Stomach smooth muscle (tissue), 2 donors: ENCODE measurements at regions not wholly inside any gene's neighbourhood (a gene's known extent, or its start where the extent isn't known, plus 50 kb on each side); places are given as distances from the start of the nearest gene placed in this dataset.

ENCODE experiments used
- H3K27ac ChIP-seq: one replicate; pipeline ENCODE4 v1.7.0; 2013; ENCODE audit warnings: mild to moderate bottlenecking, low read length, inconsistent platforms
- H3K27me3 ChIP-seq, 2 donors: one replicate each; pipeline ENCODE4 v1.7.0; 2013; ENCODE audit warnings: low read length in 2 of 2; ENCODE audit not compliant: insufficient read depth in 2 of 2, control insufficient read depth in 1 of 2
- H3K36me3 ChIP-seq, 2 donors: one replicate each; pipeline ENCODE4 v1.7.0; 2013; ENCODE audit warnings: low read length in 2 of 2; ENCODE audit not compliant: control insufficient read depth in 2 of 2, insufficient read depth in 2 of 2
- H3K4me1 ChIP-seq: one replicate; pipeline ENCODE4 v1.7.0; 2013; ENCODE audit warnings: low read length; ENCODE audit not compliant: control insufficient read depth, insufficient read depth
- H3K4me3 ChIP-seq, 2 donors: one replicate each; pipeline ENCODE4 v1.7.0; 2013; ENCODE audit warnings: low read length in 2 of 2
- H3K9ac ChIP-seq, 2 donors: one replicate each; pipeline ENCODE4 v1.7.0; 2013; ENCODE audit warnings: low read length in 2 of 2, mild to moderate bottlenecking in 1 of 2
- H3K9me3 ChIP-seq, 2 donors: one replicate each; pipeline ENCODE4 v1.7.0; 2013; ENCODE audit warnings: low read length in 2 of 2; ENCODE audit not compliant: control insufficient read depth in 2 of 2
- donor health status: healthy.
- donor health status: Pancreatic carcinoma.

DNA sequence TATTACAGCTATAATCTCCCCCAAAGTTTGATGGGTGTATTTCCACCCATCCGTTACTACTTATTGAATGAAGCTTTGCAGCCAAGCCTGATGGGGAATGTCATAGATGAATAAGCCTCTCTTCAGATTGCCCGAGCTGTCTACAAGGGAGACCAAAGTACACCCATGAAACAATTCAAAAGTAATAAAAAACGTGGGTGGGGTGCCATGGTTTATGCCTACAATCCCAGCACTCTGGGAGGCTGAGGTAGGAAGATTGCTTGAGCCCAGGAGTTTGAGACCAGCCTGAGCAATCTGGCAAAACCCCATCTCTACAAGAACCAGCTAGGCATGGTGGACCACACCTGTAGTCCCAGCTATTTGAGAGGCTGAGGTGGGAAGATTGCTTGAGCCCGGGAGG is 419.2 kb downstream of the FGF9 start:
- Histone ChIP-seq H3K4me3 (no peak overlapping the region), H3K27me3 (no peaks in the 10 kb centered on the region), H3K36me3 (no peaks in the 10 kb centered on the region), H3K27ac (no peak overlapping the region), H3K9ac (no peak overlapping the region), H3K9me3 (peaks cover 0 to under 1% of the 10 kb centered on the region in 2 donors), H3K4me1 (peaks cover 3% of the 10 kb centered on the region)

DNA sequence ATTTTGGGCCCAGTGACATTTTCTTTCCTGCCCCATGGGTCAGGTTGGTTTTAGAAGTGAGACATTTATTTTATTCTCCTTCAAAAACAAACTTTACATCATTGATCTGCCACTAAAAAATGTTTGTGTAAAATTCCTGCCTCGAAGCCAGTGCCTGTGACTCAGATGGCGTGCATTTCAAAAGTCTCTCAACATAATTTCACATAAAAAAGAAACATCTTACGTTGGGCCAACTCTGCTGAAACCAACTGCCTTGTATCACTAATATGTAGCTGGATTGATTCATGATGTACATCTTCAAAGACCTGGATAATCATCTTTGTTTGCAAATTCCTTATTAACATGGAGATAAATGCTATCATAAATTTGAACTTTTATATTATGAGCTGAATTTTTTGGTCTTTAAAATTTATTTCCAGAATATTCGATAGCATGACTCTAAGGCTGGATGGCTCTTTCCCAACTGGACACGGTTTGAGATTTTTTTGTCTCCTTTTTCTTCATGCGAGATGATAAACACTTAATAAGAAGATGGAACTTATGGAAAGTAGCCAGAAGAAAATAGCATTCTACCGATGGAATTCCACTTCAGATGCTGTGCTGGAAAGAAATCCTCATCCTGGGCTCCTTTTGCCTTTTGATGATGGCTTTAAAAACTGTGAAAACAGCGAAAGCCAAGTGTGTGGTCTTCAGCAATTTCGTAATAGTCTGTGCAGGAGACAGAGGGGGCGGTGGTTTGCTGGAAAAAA is 420.5 kb downstream of the FGF9 start:
- Histone ChIP-seq H3K4me1 (peaks cover 3% of the 10 kb centered on the region), H3K4me3 (no peak overlapping the region), H3K9ac (no peak overlapping the region), H3K9me3 (peaks cover 0 to 4% of the 10 kb centered on the region in 2 donors), H3K27me3 (no peaks in the 10 kb centered on the region), H3K27ac (no peak overlapping the region), H3K36me3 (no peaks in the 10 kb centered on the region)

DNA sequence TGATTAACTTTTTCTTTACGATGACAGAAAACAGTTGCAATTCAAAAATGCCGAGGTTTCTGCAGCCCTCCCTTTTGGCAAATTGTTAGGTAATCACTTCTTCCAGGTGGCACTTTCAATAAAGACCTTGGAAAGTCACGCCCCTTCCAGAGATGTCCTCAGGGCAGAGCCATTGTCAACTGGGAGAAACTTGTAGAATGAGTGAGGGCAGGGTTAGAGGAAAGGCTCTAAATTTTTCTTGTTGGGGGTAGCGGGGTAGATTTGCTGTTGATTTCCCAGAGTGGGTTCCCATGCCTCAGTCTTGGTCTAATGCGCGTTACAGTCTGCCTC is 421.1 kb downstream of the FGF9 start:
- no peak overlapping the region for H3K4me3 ChIP-seq
- H3K27me3 ChIP-seq: no peaks in the 10 kb centered on the region
- peaks cover 3% of the 10 kb centered on the region for H3K4me1 ChIP-seq
- H3K36me3 ChIP-seq: no peaks in the 10 kb centered on the region
- peaks cover 0 to 4% of the 10 kb centered on the region in 2 donors for H3K9me3 ChIP-seq
- no peak overlapping the region for H3K27ac ChIP-seq
- no peak overlapping the region for H3K9ac ChIP-seq

DNA sequence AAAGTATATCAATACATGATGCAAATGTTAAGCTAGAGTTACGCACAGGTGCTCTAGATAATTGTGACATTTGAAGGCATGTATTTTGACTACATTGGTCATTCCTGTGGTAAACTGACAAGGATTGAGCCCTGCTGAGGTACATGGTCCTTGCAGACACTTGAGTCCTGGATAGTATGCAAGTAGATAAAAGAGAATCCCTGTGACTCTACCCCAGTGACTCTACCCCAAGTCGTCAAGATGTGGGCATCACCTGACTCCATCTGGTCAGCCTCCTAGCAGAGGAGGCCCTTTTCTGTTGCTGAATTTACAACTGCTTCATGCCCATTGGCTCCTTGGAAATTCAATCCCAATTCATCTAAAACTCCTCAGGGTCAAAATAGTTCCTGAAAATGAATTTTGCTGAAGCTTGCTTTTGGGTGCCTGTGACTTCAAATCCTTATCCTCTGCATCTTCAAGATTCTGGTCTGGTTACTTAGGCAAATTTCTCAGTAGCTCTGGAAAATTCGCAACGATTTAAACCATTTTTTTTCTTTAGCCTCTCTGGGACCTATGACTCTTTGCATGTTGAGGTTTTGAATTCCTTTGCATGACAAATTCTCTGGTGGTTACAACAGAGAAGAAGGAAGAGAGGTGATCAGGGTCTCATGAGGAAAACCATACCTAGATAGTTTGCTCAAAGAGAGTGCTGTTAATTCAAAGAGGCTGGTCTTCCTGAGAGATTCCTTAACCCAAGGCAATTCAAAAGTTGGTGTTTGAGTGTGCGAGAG is 422.1 kb downstream of the FGF9 start:
- peaks cover 0 to 4% of the 10 kb centered on the region in 2 donors for H3K9me3 ChIP-seq
- no peaks in the 10 kb centered on the region for H3K36me3 ChIP-seq
- H3K27me3 ChIP-seq: no peaks in the 10 kb centered on the region
- no peak overlapping the region for H3K9ac ChIP-seq
- H3K4me1 ChIP-seq: peaks cover 3% of the 10 kb centered on the region
- H3K27ac ChIP-seq: no peak overlapping the region
- no peak overlapping the region for H3K4me3 ChIP-seq

DNA sequence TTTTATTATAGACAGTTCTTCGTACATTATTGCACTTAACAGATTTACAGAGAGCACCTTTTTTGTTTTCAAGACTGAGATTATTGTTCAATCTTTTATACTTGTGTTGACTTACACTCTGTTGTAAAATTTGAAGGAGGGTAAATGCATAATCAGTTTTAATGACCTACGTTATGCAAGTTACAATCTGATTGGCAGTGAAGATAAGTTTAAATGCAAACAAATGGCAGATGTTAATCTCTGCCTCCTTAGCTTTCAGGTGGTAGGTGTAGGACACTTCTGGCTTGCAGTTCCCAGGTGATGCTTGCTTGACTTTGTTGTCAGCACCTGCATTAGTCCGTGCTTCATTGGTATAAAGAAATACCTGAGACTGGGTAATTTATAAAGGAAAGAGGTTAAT is 424.9 kb downstream of the FGF9 start:
- H3K4me1 ChIP-seq: peaks cover 3% of the 10 kb centered on the region
- H3K27ac ChIP-seq: no peak overlapping the region
- no peaks in the 10 kb centered on the region for H3K27me3 ChIP-seq
- no peak overlapping the region for H3K9ac ChIP-seq
- H3K4me3 ChIP-seq: no peak overlapping the region
- H3K36me3 ChIP-seq: no peaks in the 10 kb centered on the region
- peaks cover 0 to 4% of the 10 kb centered on the region in 2 donors for H3K9me3 ChIP-seq

DNA sequence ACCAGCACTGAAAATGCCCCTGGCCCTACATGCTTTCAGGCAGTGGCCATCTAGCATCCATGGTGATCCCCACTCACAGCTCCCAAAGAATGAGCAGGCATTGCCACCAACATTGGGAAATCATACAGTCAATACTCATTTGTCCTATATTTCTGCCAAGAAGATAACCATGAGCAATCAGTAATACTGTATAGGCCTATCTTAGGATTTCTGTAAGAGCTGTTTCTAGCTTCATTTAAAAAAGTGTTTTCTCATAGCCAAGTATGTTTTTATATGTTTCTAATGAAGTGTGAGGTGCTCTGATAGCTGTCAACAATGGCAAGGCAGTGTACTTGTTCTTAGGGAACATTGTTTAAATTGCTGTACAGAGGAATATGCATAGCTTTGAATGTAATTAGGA is 428.7 kb downstream of the FGF9 start:
- peaks cover 0 to 4% of the 10 kb centered on the region in 2 donors for H3K9me3 ChIP-seq
- no peaks in the 10 kb centered on the region for H3K4me1 ChIP-seq
- H3K9ac ChIP-seq: no peak overlapping the region
- no peak overlapping the region for H3K27ac ChIP-seq
- no peaks in the 10 kb centered on the region for H3K36me3 ChIP-seq
- H3K4me3 ChIP-seq: no peak overlapping the region
- H3K27me3 ChIP-seq: no peaks in the 10 kb centered on the region

DNA sequence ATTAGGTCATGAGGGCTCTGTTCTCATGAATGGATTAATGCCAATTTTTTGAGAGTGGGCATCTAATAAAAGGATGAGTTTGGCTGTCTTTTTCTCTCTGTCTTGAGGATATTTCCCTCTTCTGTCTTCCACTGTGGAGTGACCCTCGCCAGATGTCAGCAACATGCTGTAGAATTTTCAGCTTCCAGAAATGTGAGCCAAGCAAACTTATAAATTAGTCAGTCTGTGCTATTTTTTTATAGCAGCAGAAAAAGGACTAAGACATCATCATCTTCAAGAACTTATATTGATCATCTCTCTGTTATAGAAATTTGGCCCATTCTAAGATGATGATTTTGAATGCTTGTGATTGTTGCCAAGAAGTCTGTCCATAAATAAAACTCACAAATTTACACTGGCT is 431.4 kb downstream of the FGF9 start:
- Histone ChIP-seq H3K27me3 (no peaks in the 10 kb centered on the region), H3K4me3 (no peak overlapping the region), H3K27ac (no peak overlapping the region), H3K36me3 (no peaks in the 10 kb centered on the region), H3K4me1 (no peaks in the 10 kb centered on the region), H3K9me3 (no peaks in the 10 kb centered on the region), H3K9ac (no peak overlapping the region)

DNA sequence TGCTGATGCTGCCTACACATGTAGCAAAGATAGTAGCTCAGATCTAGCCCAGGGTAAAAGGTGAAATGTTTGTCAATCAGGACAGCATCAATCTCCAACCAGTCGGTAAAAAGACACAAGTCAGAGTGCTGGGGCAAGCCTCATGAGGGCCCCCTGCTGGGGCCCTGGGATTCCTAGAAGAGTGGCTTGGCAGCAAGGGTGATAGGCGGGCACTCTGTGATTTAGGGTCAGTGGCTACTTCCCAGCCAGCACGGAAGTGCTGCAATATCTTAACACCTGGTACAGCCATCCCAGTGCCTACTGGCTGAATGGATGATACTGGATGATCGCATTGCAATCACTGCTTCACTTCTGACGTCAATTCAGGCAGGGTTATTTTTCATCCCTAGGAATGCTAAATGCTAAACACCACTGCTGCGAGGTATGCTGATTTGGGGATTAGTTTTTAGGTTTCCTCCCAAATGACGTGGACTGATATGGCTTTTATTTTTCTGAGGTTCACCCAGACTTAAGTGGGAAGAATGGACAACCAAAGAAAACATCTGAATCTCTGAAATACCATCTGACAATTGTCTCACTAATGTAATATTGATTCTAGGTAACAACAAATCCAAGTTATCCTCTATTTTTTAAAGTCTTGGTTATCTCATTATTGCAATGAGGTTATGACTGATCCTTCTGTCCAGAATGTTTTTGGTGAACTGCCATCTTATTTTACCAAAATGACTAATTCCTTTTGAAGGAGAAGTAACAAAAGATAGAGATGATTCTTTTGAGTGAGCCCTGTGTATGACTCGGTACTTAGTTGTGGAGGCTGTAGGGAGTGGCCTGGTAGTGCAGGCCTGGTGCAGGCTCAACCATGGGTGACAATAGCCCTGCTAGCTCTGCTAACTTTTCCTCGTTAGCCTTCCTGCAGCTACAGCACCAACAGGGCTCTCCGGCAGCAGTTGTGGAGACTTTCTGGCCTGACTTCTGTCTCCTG is 432.5 kb downstream of the FGF9 start:
- Histone ChIP-seq H3K4me1 (peaks cover 3% of the 10 kb centered on the region), H3K27ac (no peak overlapping the region), H3K9me3 (no peaks in the 10 kb centered on the region), H3K27me3 (no peaks in the 10 kb centered on the region), H3K36me3 (no peaks in the 10 kb centered on the region), H3K4me3 (no peak overlapping the region), H3K9ac (no peak overlapping the region)

DNA sequence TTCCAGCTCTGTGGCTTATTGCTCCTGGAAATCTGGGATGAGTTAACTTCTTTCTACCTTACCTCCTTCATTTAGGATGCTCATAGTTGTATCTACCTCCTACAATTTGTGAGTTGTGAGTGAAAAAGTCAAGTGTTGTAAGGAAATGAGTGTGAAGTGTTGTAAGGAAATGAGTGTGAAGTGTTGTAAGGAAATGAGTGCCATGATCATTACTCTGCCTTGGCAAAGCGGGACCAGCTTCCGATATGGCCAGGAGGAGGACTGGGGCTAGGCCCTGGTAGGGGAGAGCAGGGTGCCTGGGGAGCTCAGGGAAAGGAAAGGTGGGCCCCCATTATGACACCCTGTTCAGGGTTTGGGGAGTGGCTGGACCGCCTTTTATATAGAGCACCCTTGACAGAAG is 435.2 kb downstream of the FGF9 start:
- Histone ChIP-seq H3K27me3 (no peaks in the 10 kb centered on the region), H3K36me3 (no peaks in the 10 kb centered on the region), H3K4me3 (no peak overlapping the region), H3K9me3 (no peaks in the 10 kb centered on the region), H3K9ac (no peak overlapping the region), H3K27ac (no peak overlapping the region), H3K4me1 (peaks cover 6% of the 10 kb centered on the region)

DNA sequence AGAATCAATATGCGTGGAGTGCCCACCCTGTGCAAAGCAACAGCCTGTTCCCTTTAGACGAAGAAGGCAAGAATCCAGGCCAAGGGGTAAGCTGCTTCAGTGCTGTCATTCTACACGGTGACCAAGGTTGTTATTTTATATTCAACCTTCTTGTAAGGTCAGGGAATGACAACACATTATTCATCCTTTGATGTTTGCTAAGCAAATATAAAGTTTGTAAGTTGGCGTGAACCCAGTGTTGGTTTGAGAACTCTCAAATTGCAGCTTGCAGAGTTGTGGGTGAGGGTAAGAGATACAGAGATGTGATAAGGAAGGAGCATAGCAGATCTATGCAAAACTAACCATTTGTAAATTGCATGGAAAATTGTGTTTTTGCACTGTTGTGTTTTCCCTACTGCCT is 436.7 kb downstream of the FGF9 start:
- H3K4me3 ChIP-seq: no peak overlapping the region

More for the DNA sequence above, 436.7 kb downstream of the FGF9 start:
- peaks cover 6% of the 10 kb centered on the region for H3K4me1 ChIP-seq
- no peaks in the 10 kb centered on the region for H3K27me3 ChIP-seq
- no peaks in the 10 kb centered on the region for H3K9me3 ChIP-seq
- H3K36me3 ChIP-seq: no peaks in the 10 kb centered on the region
- no peak overlapping the region for H3K9ac ChIP-seq
- no peak overlapping the region for H3K27ac ChIP-seq
